Cardiac fibroblast (primary cell): ENCODE measurements at regions not wholly inside any gene's neighbourhood (a gene's known extent, or its start where the extent isn't known, plus 50 kb on each side); places are given as distances from the start of the nearest gene placed in this dataset.

Experiments
- DNase-seq, 2 donors: peaks; one replicate each; pipeline versions ENCODE4 v3.0.0 to v3.0.0-alpha.2; 2010; ENCODE audit warnings: low read depth in 2 of 2
- H3K4me3 ChIP-seq, 2 donors: replicated peaks in 1 of 2; 1 replicate in 1 of 2; 2 replicates in 1 of 2; pipeline ENCODE4 v1.5.1; 2011; ENCODE audit warnings: low read depth in 2 of 2, low read length in 2 of 2, mild to moderate bottlenecking in 2 of 2, moderate library complexity in 1 of 2
- TF ChIP-seq, protein P1 (sequence below): IDR thresholded peaks from one replicate; pipeline ENCODE4 v1.5.1; 2011; ENCODE audit warnings: low read depth, mild to moderate bottlenecking, low read length, inconsistent platforms

DNA sequence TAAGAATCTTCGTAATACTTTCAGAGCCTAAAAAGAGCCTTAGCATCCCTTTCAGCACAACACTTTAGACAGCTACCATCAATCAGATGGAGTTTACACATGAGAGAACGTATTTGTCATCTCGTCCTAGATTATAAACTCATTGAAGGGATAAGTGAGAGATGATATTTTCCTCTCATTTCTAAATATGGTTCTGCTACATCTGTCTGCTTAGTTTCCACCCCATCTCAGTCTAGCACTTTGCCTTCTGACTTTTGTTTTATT lies 208.4 kb upstream of the CD180 start:
- DNase-seq = no peak
- TF ChIP-seq, protein P1, sequence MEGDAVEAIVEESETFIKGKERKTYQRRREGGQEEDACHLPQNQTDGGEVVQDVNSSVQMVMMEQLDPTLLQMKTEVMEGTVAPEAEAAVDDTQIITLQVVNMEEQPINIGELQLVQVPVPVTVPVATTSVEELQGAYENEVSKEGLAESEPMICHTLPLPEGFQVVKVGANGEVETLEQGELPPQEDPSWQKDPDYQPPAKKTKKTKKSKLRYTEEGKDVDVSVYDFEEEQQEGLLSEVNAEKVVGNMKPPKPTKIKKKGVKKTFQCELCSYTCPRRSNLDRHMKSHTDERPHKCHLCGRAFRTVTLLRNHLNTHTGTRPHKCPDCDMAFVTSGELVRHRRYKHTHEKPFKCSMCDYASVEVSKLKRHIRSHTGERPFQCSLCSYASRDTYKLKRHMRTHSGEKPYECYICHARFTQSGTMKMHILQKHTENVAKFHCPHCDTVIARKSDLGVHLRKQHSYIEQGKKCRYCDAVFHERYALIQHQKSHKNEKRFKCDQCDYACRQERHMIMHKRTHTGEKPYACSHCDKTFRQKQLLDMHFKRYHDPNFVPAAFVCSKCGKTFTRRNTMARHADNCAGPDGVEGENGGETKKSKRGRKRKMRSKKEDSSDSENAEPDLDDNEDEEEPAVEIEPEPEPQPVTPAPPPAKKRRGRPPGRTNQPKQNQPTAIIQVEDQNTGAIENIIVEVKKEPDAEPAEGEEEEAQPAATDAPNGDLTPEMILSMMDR = no peak
- H3K4me3 ChIP-seq = no peak overlapping the region

- peak; percentile 35 to 88 for DNase-seq
Measured at GRCh38 chr5:67404256-67405100, 207.9 kb upstream of the CD180 start.

GRCh38 chr5:67402526-67402925 lies 205.9 kb upstream of the CD180 start:
- no peak overlapping the region for H3K4me3 ChIP-seq
- TF ChIP-seq, protein P1 = no peak
- DNase-seq = no peak

More at GRCh38 chr5:67404256-67405100, 207.9 kb upstream of the CD180 start:
- no peak overlapping the region for H3K4me3 ChIP-seq
- TF ChIP-seq, protein P1 = no peak

DNA sequence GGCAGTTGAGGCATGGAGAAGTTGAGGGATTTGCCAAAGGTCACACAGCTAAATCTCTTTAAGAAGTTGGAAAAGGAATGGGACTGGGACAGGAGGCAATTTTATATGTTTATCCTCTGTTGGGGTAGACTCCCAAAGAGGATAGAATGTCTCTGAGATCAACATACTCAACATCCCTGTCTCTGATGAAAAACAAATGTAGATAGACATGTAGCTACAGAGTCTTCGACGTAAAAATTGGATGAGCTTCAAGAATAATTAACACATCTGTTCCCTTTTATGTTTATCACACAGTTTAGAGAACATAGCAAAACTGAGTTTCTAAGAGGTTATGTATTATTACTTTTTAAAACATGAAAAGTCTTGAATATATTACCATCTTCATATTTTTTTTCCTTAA lies 204.6 kb upstream of the CD180 start:
- TF ChIP-seq, protein P1 = no peak
- H3K4me3 ChIP-seq = no peak overlapping the region
- no peak for DNase-seq

DNA sequence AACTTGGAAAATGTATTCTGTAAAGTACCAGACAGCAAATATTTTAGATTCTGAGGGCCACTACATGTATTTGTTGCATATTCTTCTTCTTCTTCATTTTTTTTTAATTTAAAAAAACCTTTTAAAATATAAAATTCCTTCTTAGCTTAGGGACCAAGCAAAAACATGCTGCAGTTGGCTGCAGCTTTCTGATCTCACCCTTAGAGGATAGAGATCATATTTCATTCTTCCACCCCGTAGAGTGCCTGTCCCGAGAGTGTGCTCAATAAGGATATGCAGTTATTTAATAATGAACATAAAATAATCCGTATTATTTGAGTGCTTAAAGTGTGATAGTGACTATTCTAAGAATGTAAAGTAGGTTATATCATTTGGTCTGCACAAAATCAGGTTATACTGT lies 204.2 kb upstream of the CD180 start:
- DNase-seq = peak in 1 of 2 donors; percentile 13
- TF ChIP-seq, protein P1 = no peak

DNA sequence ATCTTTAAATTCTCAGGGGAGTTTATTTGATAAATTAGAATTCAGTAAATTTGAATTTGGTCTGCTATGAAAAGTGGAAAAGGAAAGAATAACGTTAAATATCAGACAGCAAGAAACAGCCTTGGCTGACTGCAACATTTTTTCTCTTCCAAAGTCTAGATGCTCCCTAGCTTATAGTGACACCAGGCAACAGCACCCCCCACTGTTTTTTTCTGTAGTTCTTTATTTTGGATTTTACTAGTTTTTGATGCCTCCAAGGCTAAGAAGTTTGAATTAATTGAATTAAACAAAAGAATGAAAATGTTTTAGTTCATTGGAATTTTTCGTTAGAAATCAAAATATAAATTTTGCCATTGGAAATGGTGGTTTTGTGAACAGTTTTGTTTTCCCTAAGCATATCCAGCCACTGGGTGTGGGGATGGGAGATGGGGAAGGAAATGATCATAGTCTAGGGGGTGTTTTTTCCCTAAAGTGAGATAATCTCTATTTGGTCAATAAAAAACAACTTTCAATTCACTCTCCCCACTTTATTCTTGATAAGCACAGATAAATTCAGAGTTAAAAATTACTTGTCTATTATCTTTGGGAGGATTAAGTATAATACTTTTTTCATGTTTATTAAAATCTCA lies 199.3 kb upstream of the CD180 start:
- H3K4me3 ChIP-seq = no peak overlapping the region
- peak; percentile 20 to 34 for DNase-seq
- TF ChIP-seq, protein P1 = no peak

More for the DNA sequence above, 204.2 kb upstream of the CD180 start:
- no peak overlapping the region for H3K4me3 ChIP-seq
